Skin epidermis (tissue), 12 donors: ENCODE measurements at regions not wholly inside any gene's neighbourhood (a gene's known extent, or its start where the extent isn't known, plus 50 kb on each side); places are given as distances from the start of the nearest gene placed in this dataset.
"Not testable (repeated sequence)": the region's sequence is repeated elsewhere in the genome, so short reads cannot be mapped to it uniquely, and the experiment has no call there.

Experiments
- H3K27ac ChIP-seq, 21 experiments: fragments of 200-600 bp; sonication (generic) in 11 of 21; one replicate each; pipeline ENCODE4 v1.5.0; 2020; ENCODE audit warnings: mild to moderate bottlenecking in 3 of 21, inconsistent platforms in 2 of 21, moderate library complexity in 2 of 21
- H3K4me3 ChIP-seq, 7 experiments: fragments of 200-600 bp; sonication (generic) in 2 of 7; one replicate each; pipeline ENCODE4 v1.5.0; 2020; ENCODE audit warnings: inconsistent platforms in 2 of 7, mild to moderate bottlenecking in 2 of 7, moderate library complexity in 1 of 7

GRCh38 chr7:98764946-98765345, 104.9 kb downstream of the TMEM130 start:
- H3K27ac ChIP-seq = no peak overlapping the region

GRCh38 chr7:98770085-98770484, 99.7 kb downstream of the TMEM130 start:
- not testable (repeated sequence) for H3K4me3 ChIP-seq, H3K27ac ChIP-seq

More at GRCh38 chr7:98764946-98765345, 104.9 kb downstream of the TMEM130 start:
- no peak overlapping the region for H3K4me3 ChIP-seq

- Histone ChIP-seq H3K4me3 (no peak overlapping the region), H3K27ac (peak overlapping the region in 1 of 21 experiments; percentile 29)
Measured at GRCh38 chr7:98771519-98771918, 98.3 kb downstream of the TMEM130 start.

DNA sequence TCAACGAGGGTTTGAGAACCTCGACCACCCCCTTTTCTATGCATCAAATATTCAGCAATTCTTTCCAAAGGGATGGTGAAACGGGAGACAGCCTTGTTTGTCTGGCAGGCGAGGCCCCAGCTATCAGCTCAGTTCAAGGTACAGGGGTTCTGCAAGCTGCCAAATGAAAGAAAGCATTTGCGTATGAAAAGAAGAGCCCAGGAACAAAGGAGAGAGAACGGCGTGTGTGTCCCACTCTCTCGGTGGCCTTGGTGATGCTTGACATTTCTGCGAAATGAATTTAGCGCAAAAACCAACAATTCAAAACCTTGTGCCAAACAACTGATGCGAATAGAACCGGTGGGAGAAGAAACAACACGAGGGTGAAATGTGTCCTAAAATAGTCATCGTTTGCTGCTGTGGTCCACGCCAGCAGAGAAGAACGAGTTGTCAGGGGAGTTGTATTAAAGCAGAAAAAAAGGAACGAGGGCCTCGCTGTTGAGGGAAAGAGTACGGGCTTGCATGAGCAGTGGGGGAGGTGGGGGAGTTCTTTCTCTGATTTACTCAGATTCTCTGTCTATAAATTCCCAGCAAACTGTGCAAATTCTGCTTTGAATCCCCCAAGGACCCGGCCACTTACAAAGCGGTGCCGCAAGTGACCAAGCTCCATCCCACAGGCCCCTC, 97.7 kb downstream of the TMEM130 start:
- Histone ChIP-seq H3K4me3 (no peak overlapping the region), H3K27ac (peak overlapping the region in 1 of 21 experiments; percentile 29)

DNA sequence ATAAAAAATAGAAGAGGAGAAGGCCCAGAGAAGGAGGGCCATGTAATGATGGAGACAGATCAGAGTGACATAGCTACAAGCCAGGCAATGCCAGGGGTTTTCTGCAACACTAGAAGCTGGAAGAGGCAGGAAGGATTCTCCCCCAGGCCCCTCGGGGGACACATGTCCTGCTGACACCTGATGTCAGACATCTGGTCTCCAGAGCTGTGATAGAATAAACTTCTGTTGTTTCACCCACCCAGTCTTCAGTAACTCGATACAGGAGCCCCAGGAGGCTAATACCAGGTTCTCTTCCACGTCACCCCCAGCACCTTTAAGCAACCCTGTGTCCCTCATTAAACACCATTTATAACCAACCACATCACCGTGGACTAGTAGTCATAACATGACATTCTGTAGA, 94.9 kb downstream of the TMEM130 start:
- H3K4me3 ChIP-seq = no peak overlapping the region
- no peak overlapping the region for H3K27ac ChIP-seq

GRCh38 chr7:98777051-98777450, 92.8 kb downstream of the TMEM130 start:
- Histone ChIP-seq H3K27ac (no peak overlapping the region), H3K4me3 (no peak overlapping the region)

DNA sequence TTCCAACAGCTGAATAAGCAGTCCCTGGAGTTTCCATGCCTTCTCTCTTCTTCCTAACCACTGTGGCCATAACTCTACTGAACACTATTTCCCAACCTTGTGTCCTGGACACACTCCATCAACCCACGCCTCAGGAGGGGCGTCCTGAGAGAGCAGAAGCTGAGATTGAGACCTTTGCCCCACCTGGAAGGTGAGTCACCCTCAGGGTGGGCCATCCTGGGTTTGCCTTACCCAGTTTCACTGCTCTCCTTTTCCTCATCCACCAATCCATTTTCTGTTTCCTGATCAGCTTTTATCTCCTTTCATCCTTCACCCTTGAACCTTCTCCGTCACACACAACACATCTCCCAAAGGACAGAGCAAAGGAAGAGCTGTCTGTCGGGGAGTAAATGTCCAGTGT, 91.4 kb downstream of the TMEM130 start:
- H3K27ac ChIP-seq = no peak overlapping the region
- H3K4me3 ChIP-seq = no peak overlapping the region

- Histone ChIP-seq H3K27ac (no peak overlapping the region), H3K4me3 (no peak overlapping the region)
Measured at GRCh38 chr7:98779800-98780587, 89.8 kb downstream of the TMEM130 start.

GRCh38 chr7:98784216-98784785, 85.5 kb downstream of the TMEM130 start:
- Histone ChIP-seq H3K27ac (no peak overlapping the region), H3K4me3 (no peak overlapping the region)

- Histone ChIP-seq H3K4me3 (no peak overlapping the region), H3K27ac (no peak overlapping the region)
Measured at GRCh38 chr7:98785929-98786571, 83.8 kb downstream of the TMEM130 start.

GRCh38 chr7:98788966-98789365, 80.8 kb downstream of the TMEM130 start:
- Histone ChIP-seq H3K27ac (no peak overlapping the region), H3K4me3 (no peak overlapping the region)

- not testable (repeated sequence) for H3K27ac ChIP-seq, H3K4me3 ChIP-seq
Measured at GRCh38 chr7:98794453-98794852, 75.4 kb downstream of the TMEM130 start.

GRCh38 chr7:98795741-98796493, 73.9 kb downstream of the TMEM130 start:
- Histone ChIP-seq H3K4me3 (no peak overlapping the region), H3K27ac (no peak overlapping the region)
